Progenitor cell of endocrine pancreas (in vitro differentiated cells): ENCODE measurements at regions not wholly inside any gene's neighbourhood (a gene's known extent, or its start where the extent isn't known, plus 50 kb on each side); places are given as distances from the start of the nearest gene placed in this dataset.
A peak's percentile ranks its signal among the peaks of the same experiment; 100 is the strongest.

Experiments used
- DNase-seq: peaks from one replicate; pipeline ENCODE4 v3.0.0; 2021; ENCODE audit warnings: low spot score; ENCODE audit not compliant: unreplicated experiment
- H3K27ac Mint-ChIP-seq: 2 replicates; pipeline ENCODE4 v1.8.0; 2021; ENCODE audit warnings: mild to moderate bottlenecking, moderate library complexity, mixed read lengths
- H3K27me3 Mint-ChIP-seq: 2 replicates; pipeline ENCODE4 v1.8.0; 2021; ENCODE audit warnings: mixed read lengths
- H3K36me3 Mint-ChIP-seq: 2 replicates; pipeline ENCODE4 v1.8.0; 2022; ENCODE audit warnings: mixed read lengths; ENCODE audit not compliant: insufficient read depth
- H3K4me1 Mint-ChIP-seq: 2 replicates; pipeline ENCODE4 v1.8.0; 2021; ENCODE audit warnings: low read depth, mixed read lengths
- H3K4me3 Mint-ChIP-seq: 2 replicates; pipeline ENCODE4 v1.8.0; 2021; ENCODE audit warnings: low read depth, mild to moderate bottlenecking, moderate library complexity, mixed read lengths
- H3K9me3 Mint-ChIP-seq: 2 replicates; pipeline ENCODE4 v1.8.0; 2021; ENCODE audit warnings: low read depth, mixed read lengths
- TF ChIP-seq, protein P1 (sequence below): fragments of 200-600 bp; sonication (generic); IDR thresholded peaks from one replicate; pipeline ENCODE4 v1.5.0; 2021; ENCODE audit warnings: antibody characterized with exemption, mild to moderate bottlenecking; ENCODE audit not compliant: unreplicated experiment

DNA sequence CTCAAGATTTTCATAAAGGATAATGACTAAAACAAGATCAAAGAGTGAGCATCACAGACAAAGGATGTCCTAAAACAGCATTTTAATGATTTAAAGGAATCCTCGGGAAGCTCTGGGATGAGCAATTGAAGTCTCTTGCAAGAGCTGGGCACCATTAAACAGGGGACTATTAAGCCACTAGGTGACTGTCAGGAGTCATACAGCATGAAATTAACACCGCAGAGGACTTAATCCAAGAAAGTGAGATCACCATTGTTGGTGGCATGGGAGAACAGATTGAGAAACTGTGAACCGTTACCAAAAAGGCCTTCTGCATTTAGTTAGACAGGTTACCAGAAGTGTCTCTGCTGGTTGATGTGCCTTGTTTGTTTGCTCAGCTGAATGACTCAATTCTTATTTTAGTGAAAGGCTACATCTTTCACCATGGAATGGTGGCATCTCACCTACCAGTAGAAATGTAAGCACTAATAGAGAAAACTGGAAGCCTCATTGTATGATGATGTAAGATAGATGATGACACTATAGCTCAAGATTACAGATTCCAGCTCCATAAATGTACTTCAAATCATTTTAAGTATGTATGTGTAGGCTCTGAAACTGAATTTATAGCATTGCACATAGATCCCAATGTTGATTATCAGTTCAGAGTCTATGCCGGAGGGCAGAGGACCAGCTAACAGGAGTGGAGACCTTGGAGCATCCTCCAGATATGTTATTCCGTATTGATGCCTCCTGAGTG is 427.6 kb downstream of the SUCLG1 start:
- Mint-ChIP-seq H3K4me1 (no peaks in the 10 kb centered on the region), H3K9me3 (no peaks in the 10 kb centered on the region), H3K4me3 (no peak overlapping the region), H3K27me3 (no peaks in the 10 kb centered on the region), H3K36me3 (no peaks in the 10 kb centered on the region), H3K27ac (no peak overlapping the region)
- DNase-seq: no peak
- TF ChIP-seq, protein P1, sequence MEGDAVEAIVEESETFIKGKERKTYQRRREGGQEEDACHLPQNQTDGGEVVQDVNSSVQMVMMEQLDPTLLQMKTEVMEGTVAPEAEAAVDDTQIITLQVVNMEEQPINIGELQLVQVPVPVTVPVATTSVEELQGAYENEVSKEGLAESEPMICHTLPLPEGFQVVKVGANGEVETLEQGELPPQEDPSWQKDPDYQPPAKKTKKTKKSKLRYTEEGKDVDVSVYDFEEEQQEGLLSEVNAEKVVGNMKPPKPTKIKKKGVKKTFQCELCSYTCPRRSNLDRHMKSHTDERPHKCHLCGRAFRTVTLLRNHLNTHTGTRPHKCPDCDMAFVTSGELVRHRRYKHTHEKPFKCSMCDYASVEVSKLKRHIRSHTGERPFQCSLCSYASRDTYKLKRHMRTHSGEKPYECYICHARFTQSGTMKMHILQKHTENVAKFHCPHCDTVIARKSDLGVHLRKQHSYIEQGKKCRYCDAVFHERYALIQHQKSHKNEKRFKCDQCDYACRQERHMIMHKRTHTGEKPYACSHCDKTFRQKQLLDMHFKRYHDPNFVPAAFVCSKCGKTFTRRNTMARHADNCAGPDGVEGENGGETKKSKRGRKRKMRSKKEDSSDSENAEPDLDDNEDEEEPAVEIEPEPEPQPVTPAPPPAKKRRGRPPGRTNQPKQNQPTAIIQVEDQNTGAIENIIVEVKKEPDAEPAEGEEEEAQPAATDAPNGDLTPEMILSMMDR: no peak

DNA sequence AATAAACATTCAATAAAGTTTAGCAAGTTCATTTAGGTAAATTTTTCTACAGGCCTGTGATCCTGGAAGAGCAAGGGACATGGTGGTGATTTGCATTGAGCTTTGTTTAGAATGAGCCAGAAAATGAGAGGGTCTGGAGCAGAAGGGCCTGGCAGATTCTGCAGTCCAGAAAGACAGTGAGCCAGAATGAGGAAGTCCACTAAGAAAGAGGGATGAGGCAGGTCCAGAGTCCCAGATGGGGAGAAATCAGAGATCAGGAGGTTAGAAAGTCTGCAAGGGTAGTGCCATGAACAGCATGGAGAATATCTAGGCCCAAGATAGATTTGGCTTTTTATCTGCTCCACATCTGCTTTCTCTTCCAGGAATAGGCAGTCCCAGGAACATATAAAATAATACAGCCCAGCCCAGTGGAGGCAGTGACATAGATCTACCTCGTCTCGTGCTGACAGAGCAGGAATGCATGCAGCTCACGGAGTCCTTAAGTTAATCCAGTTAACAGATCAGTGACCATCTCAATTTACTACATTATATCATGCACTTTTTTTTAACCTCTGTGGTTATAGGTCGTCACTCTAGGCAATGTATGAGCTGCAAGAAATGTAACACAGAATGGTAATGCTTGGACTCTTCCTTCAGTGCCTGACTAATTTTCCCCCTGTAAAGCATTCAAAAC is 429.0 kb downstream of the SUCLG1 start:
- no peak overlapping the region for H3K27ac Mint-ChIP-seq
- TF ChIP-seq, protein P1: no peak
- H3K9me3 Mint-ChIP-seq: no peaks in the 10 kb centered on the region
- no peaks in the 10 kb centered on the region for H3K27me3 Mint-ChIP-seq
- DNase-seq: no peak
- no peak overlapping the region for H3K4me3 Mint-ChIP-seq
- H3K4me1 Mint-ChIP-seq: no peaks in the 10 kb centered on the region
- no peaks in the 10 kb centered on the region for H3K36me3 Mint-ChIP-seq

DNA sequence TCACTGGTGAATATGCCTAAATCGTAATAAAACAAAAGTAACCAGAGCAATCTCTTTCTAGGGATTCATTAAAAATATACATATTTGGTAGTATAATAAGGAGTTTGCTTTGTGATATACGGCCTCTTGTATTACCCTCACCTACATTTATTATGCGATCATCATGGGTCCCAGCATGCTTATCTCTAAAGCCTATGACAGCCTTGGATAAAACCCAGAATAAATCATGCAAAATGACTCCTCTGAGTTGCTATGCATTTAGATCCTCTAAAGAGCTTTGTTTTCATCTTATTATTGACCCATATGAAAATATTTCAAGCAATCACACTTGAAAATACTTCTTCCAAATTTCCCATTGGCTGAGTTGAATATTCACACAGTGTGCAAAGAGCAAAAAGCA is 432.3 kb downstream of the SUCLG1 start:
- Mint-ChIP-seq H3K9me3 (no peaks in the 10 kb centered on the region), H3K4me1 (no peaks in the 10 kb centered on the region)
- TF ChIP-seq, protein P1: no peak

DNA sequence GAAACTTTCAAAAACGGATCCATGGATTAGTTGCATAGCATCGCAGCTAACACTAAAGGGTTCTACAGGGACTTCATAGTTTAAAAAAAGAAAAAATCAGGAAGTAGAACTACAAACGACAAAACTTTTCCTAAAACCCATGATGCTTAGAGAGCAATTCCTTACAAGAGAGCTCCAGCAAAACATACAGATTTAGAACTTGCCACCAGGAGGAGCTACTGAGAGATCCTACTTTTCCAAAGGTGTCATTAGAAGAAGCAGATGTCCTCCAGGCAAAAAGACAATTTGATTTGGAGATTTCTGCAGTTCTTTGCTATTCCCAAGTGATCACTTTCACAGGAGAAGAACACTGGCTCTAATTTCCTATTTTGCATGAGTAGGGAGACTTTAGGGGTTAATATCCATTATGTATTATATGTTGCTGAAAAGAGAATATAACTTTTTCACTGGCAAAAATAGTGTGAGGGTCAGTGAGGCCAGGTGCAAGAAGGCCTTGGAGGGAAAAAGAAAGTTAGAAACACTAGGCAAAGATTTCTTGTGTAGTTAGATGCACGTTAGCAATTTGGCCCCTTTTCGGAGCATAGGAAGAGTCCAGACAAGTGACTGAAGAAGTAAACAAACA is 436.2 kb downstream of the SUCLG1 start:
- H3K9me3 Mint-ChIP-seq: no peaks in the 10 kb centered on the region
- no peaks in the 10 kb centered on the region for H3K27me3 Mint-ChIP-seq
- H3K4me3 Mint-ChIP-seq: no peak overlapping the region
- peak; percentile 17 for DNase-seq
- no peak overlapping the region for H3K27ac Mint-ChIP-seq
- no peaks in the 10 kb centered on the region for H3K36me3 Mint-ChIP-seq
- TF ChIP-seq, protein P1: peak; percentile 80
- no peaks in the 10 kb centered on the region for H3K4me1 Mint-ChIP-seq

More for the DNA sequence above, 432.3 kb downstream of the SUCLG1 start:
- no peak for DNase-seq
- Mint-ChIP-seq H3K27ac (no peak overlapping the region), H3K27me3 (no peaks in the 10 kb centered on the region), H3K36me3 (no peaks in the 10 kb centered on the region), H3K4me3 (no peak overlapping the region)

DNA sequence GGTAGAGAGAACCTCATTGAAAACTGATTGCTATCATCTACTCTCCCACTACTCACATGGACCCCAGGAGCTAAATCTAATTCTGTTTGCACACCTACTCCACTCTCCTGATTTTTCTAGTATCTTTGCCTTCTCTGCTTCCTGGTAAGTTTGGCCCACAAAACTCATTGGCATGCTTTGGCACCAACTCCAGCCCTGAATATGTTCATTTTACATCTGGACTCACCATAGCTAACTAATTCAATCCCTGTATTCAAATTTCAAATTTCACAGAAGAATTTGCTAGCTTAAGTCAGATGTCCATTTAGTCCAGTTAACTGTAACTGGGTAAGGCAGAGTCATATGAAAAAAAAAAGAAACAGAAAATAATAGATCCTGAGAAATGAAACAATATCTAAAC is 442.1 kb downstream of the SUCLG1 start:
- no peak for DNase-seq
- no peaks in the 10 kb centered on the region for H3K27me3 Mint-ChIP-seq
- H3K27ac Mint-ChIP-seq: no peak overlapping the region
- no peaks in the 10 kb centered on the region for H3K4me1 Mint-ChIP-seq
- TF ChIP-seq, protein P1: no peak
- H3K9me3 Mint-ChIP-seq: no peaks in the 10 kb centered on the region
- no peak overlapping the region for H3K4me3 Mint-ChIP-seq
- H3K36me3 Mint-ChIP-seq: no peaks in the 10 kb centered on the region
